ENCODE measurements at regions not wholly inside any gene's neighbourhood (a gene's known extent, or its start where the extent isn't known, plus 50 kb on each side); places are given as distances from the start of the nearest gene placed in this dataset.

DNA sequence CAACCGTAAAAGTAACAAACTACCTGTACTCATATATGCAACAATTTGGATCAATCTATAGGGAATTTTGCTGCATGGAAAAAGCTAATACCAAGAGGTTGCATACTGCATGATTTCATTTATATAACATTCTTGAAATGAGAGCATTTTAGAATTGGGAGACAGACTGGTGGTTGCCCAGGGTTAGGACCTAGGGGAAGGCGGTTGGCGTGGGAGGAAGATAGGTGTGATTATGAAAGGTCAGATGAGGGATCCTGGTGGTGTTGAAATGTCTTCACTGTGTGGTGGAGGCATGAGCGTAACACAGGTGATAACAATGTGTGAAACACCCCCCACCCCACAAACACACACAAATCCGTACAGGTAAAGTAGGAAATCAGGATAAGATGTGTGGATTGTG, 176.6 kb upstream of the ZBED5 start:
- H3K27ac ChIP-seq (ENCODE audit: low read depth, low read length): no peak overlapping the region
- Mint-ChIP-seq H3K36me3 (ENCODE audit: low read depth) (no peaks in the 10 kb centered on the region), H3K27ac (no peak overlapping the region), H3K27me3 (ENCODE audit: insufficient read depth) (peaks cover 4% of the 10 kb centered on the region), H3K9me3 (no peaks in the 10 kb centered on the region), H3K4me3 (no peak overlapping the region), H3K4me1 (peaks cover 4% of the 10 kb centered on the region)
- H3K9ac ChIP-seq (ENCODE audit: extremely low read depth, low read length, poor library complexity, severe bottlenecking): no peak overlapping the region
- no peak overlapping the region for H3K4me3 ChIP-seq (ENCODE audit: low read length)
- TF ChIP-seq, protein P1, sequence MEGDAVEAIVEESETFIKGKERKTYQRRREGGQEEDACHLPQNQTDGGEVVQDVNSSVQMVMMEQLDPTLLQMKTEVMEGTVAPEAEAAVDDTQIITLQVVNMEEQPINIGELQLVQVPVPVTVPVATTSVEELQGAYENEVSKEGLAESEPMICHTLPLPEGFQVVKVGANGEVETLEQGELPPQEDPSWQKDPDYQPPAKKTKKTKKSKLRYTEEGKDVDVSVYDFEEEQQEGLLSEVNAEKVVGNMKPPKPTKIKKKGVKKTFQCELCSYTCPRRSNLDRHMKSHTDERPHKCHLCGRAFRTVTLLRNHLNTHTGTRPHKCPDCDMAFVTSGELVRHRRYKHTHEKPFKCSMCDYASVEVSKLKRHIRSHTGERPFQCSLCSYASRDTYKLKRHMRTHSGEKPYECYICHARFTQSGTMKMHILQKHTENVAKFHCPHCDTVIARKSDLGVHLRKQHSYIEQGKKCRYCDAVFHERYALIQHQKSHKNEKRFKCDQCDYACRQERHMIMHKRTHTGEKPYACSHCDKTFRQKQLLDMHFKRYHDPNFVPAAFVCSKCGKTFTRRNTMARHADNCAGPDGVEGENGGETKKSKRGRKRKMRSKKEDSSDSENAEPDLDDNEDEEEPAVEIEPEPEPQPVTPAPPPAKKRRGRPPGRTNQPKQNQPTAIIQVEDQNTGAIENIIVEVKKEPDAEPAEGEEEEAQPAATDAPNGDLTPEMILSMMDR (conservative IDR thresholded peaks at IDR 0.05): no peak
- no peaks in the 10 kb centered on the region for H3K9me3 ChIP-seq (ENCODE audit: control insufficient read depth, low read length)
- WGBS, 2 experiments (ENCODE audit: insufficient coverage in 1 of 2, insufficient read length in 1 of 2): 34% methylated on average over 3 of the region's 5 CpGs; no CpG with 5 or more reads in 1 of the 2 experiments
- H3K36me3 ChIP-seq (ENCODE audit: control insufficient read depth, insufficient read depth, low read length): no peaks in the 10 kb centered on the region
- no peaks in the 10 kb centered on the region for H3K27me3 ChIP-seq (ENCODE audit: control insufficient read depth, insufficient read depth, low read length, poor library complexity, severe bottlenecking)
- no peak for DNase-seq
- H3K4me1 ChIP-seq (ENCODE audit: control insufficient read depth, insufficient read depth, low read length): no peaks in the 10 kb centered on the region

GRCh38 chr11:11032066-11032465, 174.2 kb upstream of the ZBED5 start:
- H3K36me3 Mint-ChIP-seq (ENCODE audit: low read depth): no peaks in the 10 kb centered on the region
- Histone ChIP-seq H3K27ac (ENCODE audit: low read depth, low read length) (no peak overlapping the region), H3K9me3 (ENCODE audit: control insufficient read depth, low read length) (no peaks in the 10 kb centered on the region), H3K27me3 (ENCODE audit: control insufficient read depth, insufficient read depth, low read length, poor library complexity, severe bottlenecking) (no peaks in the 10 kb centered on the region), H3K36me3 (ENCODE audit: control insufficient read depth, insufficient read depth, low read length) (no peaks in the 10 kb centered on the region), H3K9ac (ENCODE audit: extremely low read depth, low read length, poor library complexity, severe bottlenecking) (no peak overlapping the region), H3K4me1 (ENCODE audit: control insufficient read depth, insufficient read depth, low read length) (no peaks in the 10 kb centered on the region), H3K4me3 (ENCODE audit: low read length) (no peak overlapping the region)
- no peaks in the 10 kb centered on the region for H3K27me3 Mint-ChIP-seq (ENCODE audit: insufficient read depth)
- TF ChIP-seq, protein P1 (conservative IDR thresholded peaks at IDR 0.05): no peak
- no peaks in the 10 kb centered on the region for H3K9me3 Mint-ChIP-seq
- H3K4me1 Mint-ChIP-seq: peaks cover 4% of the 10 kb centered on the region
- DNase-seq: no peak
- no peak overlapping the region for H3K4me3 Mint-ChIP-seq
- no CpG with 5 or more reads among the region's 1 CpG for WGBS, 2 experiments (ENCODE audit: insufficient coverage in 1 of 2, insufficient read length in 1 of 2)
- no peak overlapping the region for H3K27ac Mint-ChIP-seq

- no peak overlapping the region for H3K27ac Mint-ChIP-seq
- no peaks in the 10 kb centered on the region for H3K36me3 ChIP-seq (ENCODE audit: control insufficient read depth, insufficient read depth, low read length)
- H3K4me3 ChIP-seq (ENCODE audit: low read length): no peak overlapping the region
- TF ChIP-seq, protein P1 (conservative IDR thresholded peaks at IDR 0.05): no peak
- H3K27me3 ChIP-seq (ENCODE audit: control insufficient read depth, insufficient read depth, low read length, poor library complexity, severe bottlenecking): no peaks in the 10 kb centered on the region
- no peaks in the 10 kb centered on the region for H3K4me1 Mint-ChIP-seq
- H3K4me3 Mint-ChIP-seq: no peak overlapping the region
- H3K9me3 ChIP-seq (ENCODE audit: control insufficient read depth, low read length): no peaks in the 10 kb centered on the region
- 89% methylated on average over 3 of the region's 3 CpGs; no CpG with 5 or more reads in 1 of the 2 experiments for WGBS, 2 experiments (ENCODE audit: insufficient coverage in 1 of 2, insufficient read length in 1 of 2)
- no peak overlapping the region for H3K9ac ChIP-seq (ENCODE audit: extremely low read depth, low read length, poor library complexity, severe bottlenecking)
- no peaks in the 10 kb centered on the region for H3K4me1 ChIP-seq (ENCODE audit: control insufficient read depth, insufficient read depth, low read length)
- DNase-seq: no peak
- no peak overlapping the region for H3K27ac ChIP-seq (ENCODE audit: low read depth, low read length)
- H3K9me3 Mint-ChIP-seq: no peaks in the 10 kb centered on the region
- H3K27me3 Mint-ChIP-seq (ENCODE audit: insufficient read depth): no peaks in the 10 kb centered on the region
- no peaks in the 10 kb centered on the region for H3K36me3 Mint-ChIP-seq (ENCODE audit: low read depth)
These were observed 171.2 kb upstream of the ZBED5 start for GRCh38 chr11:11029027-11029426.
